Coronary artery (tissue), 2 donors: ENCODE measurements at regions not wholly inside any gene's neighbourhood (a gene's known extent, or its start where the extent isn't known, plus 50 kb on each side); places are given as distances from the start of the nearest gene placed in this dataset.

Source experiments
- DNase-seq: peaks from one replicate; pipeline ENCODE4 v3.0.0-alpha.2; 2017; ENCODE audit warnings: low spot score
- H3K27ac ChIP-seq, 2 donors: fragments of 200-600 bp; sonication (generic); one replicate each; pipeline ENCODE4 v1.5.1; 2016 to 2019
- H3K4me3 ChIP-seq: fragments of 200-600 bp; sonication (generic); 2 replicates; pipeline ENCODE4 v1.5.1; 2016; ENCODE audit warnings: mild to moderate bottlenecking, moderate library complexity
- CTCF ChIP-seq: fragments of 200-600 bp; sonication (generic); IDR thresholded peaks from one replicate; pipeline ENCODE4 v1.5.1; 2019; ENCODE audit warnings: antibody characterized with exemption

- no peak for TF ChIP-seq CTCF
- no peak overlapping the region for H3K27ac ChIP-seq
- no peak for DNase-seq
Observed at GRCh38 chr13:61144834-61145593, 270.6 kb downstream of the PCDH20 start.

GRCh38 chr13:61144301-61144700 lies 271.3 kb downstream of the PCDH20 start:
- TF ChIP-seq CTCF = no peak
- no peak overlapping the region for H3K4me3 ChIP-seq
- DNase-seq = no peak
- no peak overlapping the region for H3K27ac ChIP-seq

More at GRCh38 chr13:61144834-61145593, 270.6 kb downstream of the PCDH20 start:
- H3K4me3 ChIP-seq = no peak overlapping the region

GRCh38 chr13:61142506-61142905 lies 273.1 kb downstream of the PCDH20 start:
- H3K4me3 ChIP-seq = no peak overlapping the region
- TF ChIP-seq CTCF = no peak
- DNase-seq = no peak
- H3K27ac ChIP-seq = no peak overlapping the region

GRCh38 chr13:61138857-61139256 lies 276.8 kb downstream of the PCDH20 start:
- TF ChIP-seq CTCF = no peak
- Histone ChIP-seq H3K4me3 (no peak overlapping the region), H3K27ac (no peak overlapping the region)
- no peak for DNase-seq

- no peak for DNase-seq
- Histone ChIP-seq H3K4me3 (no peak overlapping the region), H3K27ac (no peak overlapping the region)
- TF ChIP-seq CTCF = no peak
Observed at GRCh38 chr13:61136515-61136914, 279.1 kb downstream of the PCDH20 start.

- Histone ChIP-seq H3K27ac (no peak overlapping the region), H3K4me3 (no peak overlapping the region)
- no peak for DNase-seq
- TF ChIP-seq CTCF = no peak
Observed at GRCh38 chr13:61136093-61136492, 279.6 kb downstream of the PCDH20 start.

- H3K4me3 ChIP-seq = no peak overlapping the region
- H3K27ac ChIP-seq = no peak overlapping the region
- no peak for TF ChIP-seq CTCF
- DNase-seq = no peak
Observed at GRCh38 chr13:61135583-61135982, 280.1 kb downstream of the PCDH20 start.
